Activated naive CD4-positive, alpha-beta T cell treated with anti-CD3 and anti-CD28 coated beads, Interleukin-2, amount 10 ng/mL, durations not matched to agents 7 days and 5 days (primary cell): ENCODE measurements at regions not wholly inside any gene's neighbourhood (a gene's known extent, or its start where the extent isn't known, plus 50 kb on each side); places are given as distances from the start of the nearest gene placed in this dataset.

Experiments used
- CTCF ChIA-PET: fragments of 350-600 bp; sonication (Branson Sonifier 250); formaldehyde crosslinking; loops from one replicate; lab custom pipeline; 2021; ENCODE audit warnings: antibody characterized with exemption; lab: Charles Lee
- DNase-seq: peaks from one replicate; pipeline ENCODE4 v3.0.0-alpha.2; 2020
- H3K27ac Mint-ChIP-seq: one replicate; pipeline ENCODE4 v1.8.0; 2021; ENCODE audit warnings: mild to moderate bottlenecking, moderate library complexity, mixed read lengths
- H3K27me3 Mint-ChIP-seq: one replicate; pipeline ENCODE4 v1.8.0; 2021; ENCODE audit warnings: mild to moderate bottlenecking, mixed read lengths
- H3K36me3 Mint-ChIP-seq: one replicate; pipeline ENCODE4 v1.8.0; 2021; ENCODE audit warnings: mixed read lengths
- H3K4me1 Mint-ChIP-seq: one replicate; pipeline ENCODE4 v1.8.0; 2021; ENCODE audit warnings: mixed read lengths
- H3K4me3 Mint-ChIP-seq: one replicate; pipeline ENCODE4 v1.8.0; 2021; ENCODE audit warnings: mild to moderate bottlenecking, moderate library complexity, mixed read lengths
- H3K9me3 Mint-ChIP-seq: one replicate; pipeline ENCODE4 v1.8.0; 2021; ENCODE audit warnings: mixed read lengths

DNA sequence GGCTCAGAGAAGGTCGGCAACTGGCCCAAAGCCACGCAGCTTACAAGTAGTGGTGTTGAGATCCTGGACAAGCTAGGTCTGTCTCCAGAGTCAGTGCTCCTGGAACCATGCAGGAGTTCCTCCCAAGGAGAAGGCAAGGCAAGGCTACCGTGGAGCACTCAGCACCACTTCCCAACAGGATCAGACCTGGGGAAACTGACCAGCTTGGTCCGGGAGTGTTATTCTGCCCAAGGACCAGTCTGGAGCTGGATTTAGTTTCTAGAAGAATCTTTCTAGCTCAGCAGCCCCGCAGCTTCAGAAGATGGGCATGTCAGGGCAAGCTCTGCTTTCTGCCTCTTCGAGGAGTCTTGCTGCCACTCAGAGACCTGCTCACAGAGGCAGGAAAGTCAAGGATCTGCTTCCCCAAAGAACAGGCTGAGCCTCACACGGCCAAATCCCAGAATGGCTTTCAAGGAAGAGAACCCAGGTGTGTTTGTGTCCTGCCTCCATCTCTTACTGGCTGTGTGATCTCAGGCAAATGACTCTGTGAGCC lies 302.8 kb downstream of the MATN1 start:
- Mint-ChIP-seq H3K9me3 (no peaks in the 10 kb centered on the region), H3K4me3 (no peak overlapping the region), H3K36me3 (no peaks in the 10 kb centered on the region), H3K27ac (no peak overlapping the region), H3K4me1 (no peaks in the 10 kb centered on the region), H3K27me3 (peaks cover 10% of the 10 kb centered on the region)
- no peak for DNase-seq
- CTCF ChIA-PET, result no interaction called here

DNA sequence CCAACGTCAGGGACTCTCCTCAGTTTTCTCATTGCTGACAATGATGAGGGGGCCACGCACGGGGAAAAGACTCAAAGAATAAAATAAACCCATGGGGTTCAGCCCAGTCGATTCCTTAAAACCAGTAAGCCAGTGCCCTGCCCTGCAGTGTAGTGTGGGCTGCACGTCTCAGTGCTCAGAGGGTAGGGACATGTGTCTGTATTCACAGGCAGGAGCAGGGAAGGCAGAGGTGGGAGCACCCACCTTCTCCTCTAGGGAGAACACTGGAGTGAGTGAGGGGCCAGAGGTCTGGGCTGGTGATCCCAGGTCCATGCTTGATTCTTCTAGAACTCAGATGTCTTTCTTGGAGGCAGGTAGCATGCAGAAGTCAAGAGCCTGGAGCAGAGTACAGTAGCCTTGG lies 303.6 kb downstream of the MATN1 start:
- no peaks in the 10 kb centered on the region for H3K4me1 Mint-ChIP-seq
- H3K4me3 Mint-ChIP-seq, result no peak overlapping the region
- CTCF ChIA-PET, result no interaction called here
- H3K27me3 Mint-ChIP-seq, result peaks cover 7% of the 10 kb centered on the region
- no peaks in the 10 kb centered on the region for H3K36me3 Mint-ChIP-seq
- no peak overlapping the region for H3K27ac Mint-ChIP-seq
- H3K9me3 Mint-ChIP-seq, result no peaks in the 10 kb centered on the region
- DNase-seq, result no peak

DNA sequence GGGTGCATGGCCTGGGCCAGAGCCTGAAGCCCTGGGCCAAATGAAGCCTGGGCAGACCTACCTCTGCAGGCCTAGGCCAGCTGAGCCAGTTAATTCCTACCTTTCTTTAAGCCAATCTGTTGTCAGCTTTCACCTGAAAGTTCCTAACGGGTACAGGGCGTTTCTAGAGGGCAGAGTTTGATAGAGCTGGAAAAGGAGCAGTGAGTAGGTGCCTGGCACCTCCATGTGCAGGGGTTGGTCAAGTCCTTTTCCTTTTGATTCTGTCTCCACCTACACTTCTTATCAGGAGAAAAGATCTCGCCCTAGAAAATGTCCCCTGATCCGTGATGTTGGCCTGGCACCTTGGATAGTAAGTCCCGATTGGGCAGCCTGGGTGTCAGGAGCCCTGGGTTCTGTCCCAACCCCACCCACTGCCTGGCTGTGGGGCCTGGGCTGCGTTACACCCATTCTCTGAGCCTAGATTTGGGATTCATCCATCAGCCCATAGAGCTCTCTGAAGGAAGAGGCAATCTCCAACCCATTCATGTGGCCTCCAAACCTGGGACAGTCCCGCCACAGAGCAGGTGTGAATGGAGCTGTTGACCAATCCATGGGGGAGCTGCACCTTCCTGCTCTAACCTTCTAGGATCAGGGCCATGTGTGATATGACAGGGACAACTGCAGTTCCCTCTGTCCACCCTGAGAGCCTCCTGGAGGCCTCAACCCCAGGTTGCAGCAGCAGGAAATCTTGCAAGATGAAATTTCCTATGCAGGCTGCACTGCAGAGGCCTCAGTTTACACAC lies 304.3 kb downstream of the MATN1 start:
- Mint-ChIP-seq H3K27me3 (peaks cover 7% of the 10 kb centered on the region), H3K27ac (no peak overlapping the region)
- CTCF ChIA-PET, result no interaction called here

DNA sequence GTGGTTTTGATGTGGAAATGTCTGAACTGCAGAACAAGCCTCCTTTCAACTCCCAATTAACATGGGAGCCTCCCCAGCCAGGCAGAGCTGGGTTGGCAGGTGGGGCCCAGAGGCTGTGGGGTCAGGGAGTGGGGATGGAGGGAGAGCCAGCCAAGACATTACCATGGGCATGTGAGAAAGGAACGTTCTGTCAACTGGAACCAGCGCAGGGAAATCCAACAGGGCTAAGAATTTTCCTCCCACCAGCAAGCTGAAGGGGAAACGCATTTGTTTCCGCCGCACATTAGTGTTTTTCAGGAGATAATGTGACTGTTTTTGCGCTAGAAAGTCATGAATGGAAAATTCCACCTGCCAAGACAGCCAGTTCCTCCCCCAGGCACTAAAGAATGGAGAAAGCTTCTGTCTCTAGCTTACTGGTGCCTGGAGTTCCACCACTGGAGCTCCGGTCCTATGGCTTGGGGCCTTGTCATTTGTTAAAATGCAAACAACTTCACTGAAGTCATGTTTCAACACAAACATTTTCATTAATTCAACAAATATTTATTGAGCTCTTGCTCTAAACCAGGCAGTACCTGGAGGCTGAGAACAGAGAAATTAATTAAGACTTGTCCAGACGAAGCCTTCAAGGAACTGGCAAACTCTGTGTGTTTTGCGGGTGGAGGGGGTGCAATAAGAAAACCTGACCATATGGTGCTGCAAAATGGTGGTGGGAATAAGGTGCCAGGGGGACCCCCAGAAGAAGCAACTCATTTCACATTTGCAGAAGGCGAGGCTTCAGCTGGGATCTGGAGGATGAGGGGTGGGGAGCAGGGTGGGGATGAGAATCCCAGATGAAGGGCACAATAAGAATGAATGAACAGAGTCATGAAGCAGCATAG lies 305.1 kb downstream of the MATN1 start:
- Mint-ChIP-seq H3K27ac (no peak overlapping the region), H3K36me3 (no peaks in the 10 kb centered on the region), H3K4me1 (no peaks in the 10 kb centered on the region), H3K9me3 (no peaks in the 10 kb centered on the region), H3K4me3 (no peak overlapping the region), H3K27me3 (peaks cover 7% of the 10 kb centered on the region)
- CTCF ChIA-PET, result no interaction called here
- no peak for DNase-seq

More for the DNA sequence above, 304.3 kb downstream of the MATN1 start:
- Mint-ChIP-seq H3K36me3 (no peaks in the 10 kb centered on the region), H3K9me3 (no peaks in the 10 kb centered on the region), H3K4me1 (no peaks in the 10 kb centered on the region), H3K4me3 (no peak overlapping the region)
- no peak for DNase-seq

DNA sequence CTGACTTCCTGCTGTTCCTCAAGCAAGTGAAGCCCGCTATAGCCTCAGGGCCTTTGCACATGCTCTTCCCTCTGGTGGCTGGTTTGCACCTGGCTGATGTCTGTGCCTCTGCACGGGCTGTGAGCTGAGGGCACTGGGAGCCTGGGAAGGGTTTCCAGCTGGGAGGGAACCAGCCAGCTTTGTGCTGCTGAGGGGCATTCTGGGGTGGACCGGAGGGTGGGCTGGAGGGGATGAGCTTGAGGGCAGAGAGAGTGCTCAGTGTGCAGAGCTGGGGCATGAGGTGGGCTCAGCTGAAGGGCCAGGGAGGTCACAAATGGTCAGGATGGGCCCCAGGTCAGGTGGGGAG lies 305.7 kb downstream of the MATN1 start:
- CTCF ChIA-PET, result no interaction called here
- Mint-ChIP-seq H3K36me3 (no peaks in the 10 kb centered on the region), H3K4me1 (no peaks in the 10 kb centered on the region), H3K4me3 (no peak overlapping the region), H3K9me3 (no peaks in the 10 kb centered on the region), H3K27ac (no peak overlapping the region), H3K27me3 (peaks cover 7% of the 10 kb centered on the region)
- no peak for DNase-seq

DNA sequence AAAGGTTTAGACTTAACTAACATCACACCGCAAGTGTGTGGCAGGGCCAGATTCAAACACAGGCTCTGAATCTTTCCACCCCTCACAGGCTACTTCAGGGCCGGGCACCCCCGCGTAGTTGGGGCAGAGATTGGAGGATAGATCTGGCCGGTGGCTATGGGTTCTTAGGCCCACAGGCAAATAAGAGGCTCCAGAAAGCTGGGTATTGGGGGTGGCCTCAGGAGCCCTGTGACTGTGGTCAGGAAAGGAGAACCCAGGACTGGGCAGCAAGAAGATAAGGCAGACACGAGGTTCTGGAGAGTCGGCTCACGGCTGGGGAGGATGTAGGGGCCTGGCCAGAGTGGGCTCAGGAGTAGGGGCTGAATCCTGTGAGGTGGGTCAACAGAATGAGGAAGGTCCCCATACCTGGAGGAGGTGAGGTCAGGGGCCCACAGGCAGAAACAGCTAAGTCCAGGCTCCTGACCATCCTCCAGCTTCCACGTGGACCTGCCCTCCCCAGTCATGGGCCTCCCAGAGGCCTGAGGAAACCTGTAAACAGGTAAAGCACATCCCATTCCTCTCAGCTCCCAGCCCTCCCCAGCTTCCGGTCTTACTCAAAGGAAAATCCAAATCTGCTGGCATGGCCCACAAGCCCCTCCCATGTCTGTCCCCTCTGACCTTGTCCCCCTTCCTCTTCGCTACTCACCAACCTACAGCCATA lies 306.2 kb downstream of the MATN1 start:
- Mint-ChIP-seq H3K4me1 (no peaks in the 10 kb centered on the region), H3K4me3 (no peak overlapping the region), H3K27ac (no peak overlapping the region), H3K9me3 (no peaks in the 10 kb centered on the region), H3K27me3 (peaks cover 7% of the 10 kb centered on the region), H3K36me3 (no peaks in the 10 kb centered on the region)
- DNase-seq, result no peak
- CTCF ChIA-PET, result no interaction called here

DNA sequence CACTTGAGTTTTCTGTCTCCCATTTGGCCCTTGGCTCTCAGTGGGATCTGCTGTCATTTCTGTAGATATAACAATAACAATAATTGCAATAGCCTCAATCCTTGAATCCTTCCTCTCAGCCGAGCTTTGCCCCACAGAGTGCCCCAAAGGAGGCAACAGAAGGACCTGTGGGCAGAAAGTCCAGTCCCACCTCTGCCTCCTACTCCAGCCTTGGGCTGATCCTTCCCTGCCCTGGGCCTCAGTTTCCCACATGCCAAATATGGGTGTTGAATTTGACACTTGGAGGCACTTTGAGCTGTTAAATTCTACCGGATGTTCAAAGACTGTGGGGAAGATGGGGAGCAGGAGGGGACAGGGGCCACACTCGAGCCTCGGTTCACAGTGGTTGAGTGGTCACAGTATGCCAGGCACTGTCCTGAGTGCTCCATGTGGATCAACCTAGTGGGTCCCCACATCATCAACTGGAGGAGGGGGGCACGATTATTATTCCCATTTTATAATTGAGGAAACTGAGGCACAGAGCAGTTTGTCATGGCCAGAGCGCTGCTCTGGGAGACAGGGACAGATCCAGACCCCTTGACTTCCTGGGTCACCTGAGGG lies 307.1 kb downstream of the MATN1 start:
- CTCF ChIA-PET, result no interaction called here
- Mint-ChIP-seq H3K27ac (no peak overlapping the region), H3K27me3 (peaks cover 7% of the 10 kb centered on the region), H3K4me1 (no peaks in the 10 kb centered on the region), H3K4me3 (no peak overlapping the region), H3K36me3 (no peaks in the 10 kb centered on the region), H3K9me3 (no peaks in the 10 kb centered on the region)
- no peak for DNase-seq

DNA sequence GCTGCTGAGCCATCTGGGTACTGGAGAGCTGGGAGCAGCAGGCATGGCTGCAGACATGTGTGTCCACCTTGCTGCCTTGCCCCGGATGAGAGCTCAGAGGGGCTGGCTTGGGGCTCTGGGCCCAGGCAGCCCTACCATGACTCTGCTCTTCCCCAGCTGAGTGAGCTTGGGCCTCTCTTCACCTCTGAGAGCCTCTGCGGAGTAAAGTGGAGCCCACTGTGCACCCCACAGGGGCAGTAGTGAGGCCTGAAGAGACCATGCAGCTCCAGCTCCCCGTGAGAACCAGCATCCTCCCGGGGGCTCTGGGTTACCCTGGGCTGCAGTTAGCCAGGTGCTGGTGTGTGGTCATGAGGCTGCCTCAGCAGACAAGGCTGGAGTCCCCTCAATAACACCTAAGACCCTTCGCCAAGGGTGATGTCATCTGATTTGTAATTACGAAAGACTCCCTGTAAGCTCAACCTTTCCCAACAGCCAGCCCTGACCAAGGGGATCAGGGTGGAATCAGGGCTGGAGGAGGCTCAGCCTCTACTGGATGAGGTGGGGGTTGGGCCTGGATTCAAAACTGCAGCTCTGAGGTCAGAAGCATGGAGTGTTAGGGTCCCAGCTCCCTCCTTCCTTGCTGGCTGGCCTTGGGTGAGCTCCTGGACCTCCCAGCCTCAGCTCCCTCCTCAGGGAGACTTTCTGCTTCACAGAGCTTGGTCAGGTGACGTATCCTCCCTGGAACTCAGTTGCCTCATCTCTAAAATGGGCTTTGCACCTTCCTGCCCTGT lies 308.0 kb downstream of the MATN1 start:
- no peak overlapping the region for H3K4me3 Mint-ChIP-seq
- H3K4me1 Mint-ChIP-seq, result no peaks in the 10 kb centered on the region
- CTCF ChIA-PET, result interaction anchor here (1.0 kb wide), 1 partner anchor 35 kb away, joined by 5 read pairs; no protein-coding TSS in a partner anchor
- no peak overlapping the region for H3K27ac Mint-ChIP-seq
- no peaks in the 10 kb centered on the region for H3K9me3 Mint-ChIP-seq
- no peaks in the 10 kb centered on the region for H3K36me3 Mint-ChIP-seq
- DNase-seq, result no peak
- H3K27me3 Mint-ChIP-seq, result peaks cover 7% of the 10 kb centered on the region

DNA sequence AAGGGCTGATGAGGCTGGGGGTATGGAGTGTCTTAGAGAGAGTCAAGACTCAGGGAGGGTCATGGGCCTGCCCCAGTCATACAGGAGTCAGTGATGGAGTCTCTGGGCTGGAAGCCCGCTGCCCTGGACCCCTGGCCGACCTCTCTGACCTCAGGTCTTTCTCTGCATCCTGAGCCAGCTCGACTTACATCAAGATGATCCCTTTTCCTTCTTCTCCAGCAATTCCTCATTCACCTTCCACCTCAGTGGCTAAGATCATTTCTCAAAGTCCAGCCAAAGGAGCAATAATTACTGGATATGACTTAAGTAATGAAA lies 308.6 kb downstream of the MATN1 start:
- no peaks in the 10 kb centered on the region for H3K36me3 Mint-ChIP-seq
- no peak for DNase-seq
- H3K27me3 Mint-ChIP-seq, result peaks cover 5% of the 10 kb centered on the region
- no peak overlapping the region for H3K4me3 Mint-ChIP-seq
- CTCF ChIA-PET, result interaction anchor here (1.0 kb wide), 1 partner anchor 35 kb away, joined by 5 read pairs; no protein-coding TSS in a partner anchor
- H3K27ac Mint-ChIP-seq, result no peak overlapping the region
- no peaks in the 10 kb centered on the region for H3K4me1 Mint-ChIP-seq
- no peaks in the 10 kb centered on the region for H3K9me3 Mint-ChIP-seq

DNA sequence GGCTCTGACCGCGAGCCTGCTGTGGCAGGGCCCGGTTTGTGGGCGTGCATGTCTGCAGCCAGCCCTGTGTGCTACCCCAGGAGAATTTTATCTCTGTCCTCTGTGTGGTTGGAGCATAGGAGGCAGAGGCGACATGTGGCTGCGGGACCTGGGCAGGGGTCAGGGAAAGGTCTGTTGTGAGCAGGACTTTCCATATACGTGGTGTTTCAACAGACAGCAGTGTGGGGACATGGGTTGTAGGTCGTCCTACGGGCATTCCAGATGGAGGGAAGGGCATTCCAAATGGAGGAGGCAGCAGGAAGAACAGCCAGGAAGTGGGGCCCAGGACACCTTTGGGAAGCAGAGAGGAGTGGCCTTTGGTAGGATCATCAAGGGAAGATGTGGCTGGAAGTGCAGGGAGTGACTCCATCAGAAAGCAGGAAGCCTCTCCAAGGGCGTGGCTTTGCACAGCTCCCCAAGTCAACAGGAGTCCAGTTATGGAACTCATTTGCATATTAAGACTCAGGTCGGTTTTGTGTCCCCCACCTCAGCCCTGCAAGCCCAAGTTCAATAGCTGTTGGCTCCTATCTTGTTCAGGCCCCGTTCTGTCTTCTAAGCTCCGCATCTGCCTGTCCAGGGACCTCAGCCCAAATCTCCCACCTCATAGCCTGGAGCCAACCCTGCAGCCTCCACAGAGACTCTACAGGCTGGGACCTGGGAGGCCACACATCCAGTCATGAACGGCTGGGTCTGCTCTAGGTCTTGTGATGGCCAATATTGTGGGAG lies 309.1 kb downstream of the MATN1 start:
- Mint-ChIP-seq H3K4me1 (no peaks in the 10 kb centered on the region), H3K27ac (no peak overlapping the region), H3K36me3 (no peaks in the 10 kb centered on the region), H3K27me3 (peaks cover 6% of the 10 kb centered on the region), H3K4me3 (no peak overlapping the region), H3K9me3 (no peaks in the 10 kb centered on the region)
- CTCF ChIA-PET, result no interaction called here
- no peak for DNase-seq

DNA sequence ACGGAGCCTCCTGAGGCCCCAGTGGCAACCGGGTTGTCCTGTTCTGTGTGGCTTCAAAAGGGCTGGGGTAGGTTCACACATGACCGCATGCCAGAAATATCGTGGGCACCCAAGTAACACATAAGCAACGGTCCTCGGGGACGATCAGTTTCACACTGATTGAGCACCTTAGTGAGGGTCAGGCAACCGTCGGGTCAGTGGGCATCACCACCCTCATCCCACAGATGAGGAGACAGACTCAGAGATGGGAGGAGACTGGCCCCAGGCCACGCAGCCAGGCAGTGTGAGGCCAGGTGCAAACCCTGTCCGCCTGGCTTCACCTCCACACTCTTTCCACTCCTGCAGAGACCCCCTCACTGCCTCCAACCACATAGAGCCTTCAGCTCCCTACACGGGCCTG lies 309.8 kb downstream of the MATN1 start:
- CTCF ChIA-PET, result no interaction called here
- H3K36me3 Mint-ChIP-seq, result no peaks in the 10 kb centered on the region
- no peak for DNase-seq
- H3K4me1 Mint-ChIP-seq, result no peaks in the 10 kb centered on the region
- H3K27me3 Mint-ChIP-seq, result peaks cover 11% of the 10 kb centered on the region
- H3K9me3 Mint-ChIP-seq, result no peaks in the 10 kb centered on the region
- no peak overlapping the region for H3K4me3 Mint-ChIP-seq
- H3K27ac Mint-ChIP-seq, result no peak overlapping the region

DNA sequence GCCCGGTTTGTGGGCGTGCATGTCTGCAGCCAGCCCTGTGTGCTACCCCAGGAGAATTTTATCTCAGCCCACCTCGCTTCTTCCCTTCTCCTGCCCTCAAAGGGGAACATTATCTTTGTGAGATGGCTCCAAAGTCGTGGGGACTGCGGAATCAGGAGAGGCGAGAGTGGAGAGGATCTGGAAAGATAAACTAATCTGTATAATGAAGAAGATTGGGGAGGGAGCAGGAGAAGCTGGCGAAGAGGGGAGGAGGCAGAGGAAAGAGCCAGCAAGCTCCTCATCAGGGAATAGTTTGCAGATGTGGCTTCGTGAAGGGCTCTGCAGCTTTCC lies 310.3 kb downstream of the MATN1 start:
- peaks cover 11% of the 10 kb centered on the region for H3K27me3 Mint-ChIP-seq
- no peak for DNase-seq
- H3K9me3 Mint-ChIP-seq, result no peaks in the 10 kb centered on the region
- H3K36me3 Mint-ChIP-seq, result no peaks in the 10 kb centered on the region
- CTCF ChIA-PET, result no interaction called here
- H3K4me1 Mint-ChIP-seq, result no peaks in the 10 kb centered on the region
- H3K27ac Mint-ChIP-seq, result no peak overlapping the region
- H3K4me3 Mint-ChIP-seq, result no peak overlapping the region
